H9 (cell line): ENCODE measurements at regions not wholly inside any gene's neighbourhood (a gene's known extent, or its start where the extent isn't known, plus 50 kb on each side); places are given as distances from the start of the nearest gene placed in this dataset.

ENCODE experiments used
- DNase-seq: peaks from one replicate; pipeline ENCODE4 v3.0.0-alpha.2; 2017
- H2AFZ ChIP-seq: one replicate; pipeline ENCODE4 v1.6.1; 2013; ENCODE audit warnings: mild to moderate bottlenecking, low read length, control low read depth, moderate library complexity
- H2AK5ac ChIP-seq: 2 replicates; pipeline ENCODE4 v1.6.1; 2013; ENCODE audit warnings: low read length, control low read depth, mixed read lengths; ENCODE audit not compliant: insufficient read length
- H2BK120ac ChIP-seq: one replicate; pipeline ENCODE4 v1.6.1; 2013; ENCODE audit warnings: low read depth, mild to moderate bottlenecking, low read length, control low read depth, inconsistent platforms; ENCODE audit not compliant: poor library complexity, severe bottlenecking
- H2BK12ac ChIP-seq: 2 replicates; pipeline ENCODE4 v1.6.1; 2013; ENCODE audit warnings: low read length, control low read depth, mixed read lengths, low read depth; ENCODE audit not compliant: insufficient read length
- H2BK15ac ChIP-seq: 2 replicates; pipeline ENCODE4 v1.6.1; 2013; ENCODE audit warnings: low read depth, low read length, control low read depth
- H2BK20ac ChIP-seq: one replicate; pipeline ENCODE4 v1.6.1; 2013; ENCODE audit warnings: low read depth, mild to moderate bottlenecking, low read length, control low read depth, inconsistent platforms; ENCODE audit not compliant: poor library complexity, severe bottlenecking
- H2BK5ac ChIP-seq: 2 replicates; pipeline ENCODE4 v1.6.1; 2013; ENCODE audit warnings: low read length, control low read depth, mixed read lengths; ENCODE audit not compliant: insufficient read length
- H3K14ac ChIP-seq: 2 replicates; pipeline ENCODE4 v1.6.1; 2013; ENCODE audit warnings: low read length, control low read depth; ENCODE audit not compliant: insufficient read depth
- H3K18ac ChIP-seq: 2 replicates; pipeline ENCODE4 v1.6.1; 2013; ENCODE audit warnings: low read depth, mild to moderate bottlenecking, mixed read lengths, low read length, control low read depth; ENCODE audit not compliant: insufficient read length
- H3K23ac ChIP-seq: 2 replicates; pipeline ENCODE4 v1.6.1; 2013; ENCODE audit warnings: low read length, control low read depth, mixed read lengths, low read depth; ENCODE audit not compliant: insufficient read length
- H3K23me2 ChIP-seq: 2 replicates; pipeline ENCODE4 v1.6.1; 2013; ENCODE audit warnings: low read depth, mild to moderate bottlenecking, mixed read lengths, low read length, control low read depth; ENCODE audit not compliant: insufficient read length, poor library complexity, severe bottlenecking
- H3K27ac ChIP-seq: 2 replicates; pipeline ENCODE4 v1.5.1; 2013; ENCODE audit warnings: low read length, control low read depth, mixed read lengths, low read depth; ENCODE audit not compliant: insufficient read length
- H3K27me3 ChIP-seq: 2 replicates; pipeline ENCODE4 v1.6.1; 2013; ENCODE audit warnings: low read length, control low read depth, inconsistent platforms; ENCODE audit not compliant: insufficient read depth
- H3K4ac ChIP-seq: 2 replicates; pipeline ENCODE4 v1.6.1; 2013; ENCODE audit warnings: low read depth, mild to moderate bottlenecking, control low read depth, inconsistent platforms, low read length, moderate library complexity
- H3K4me1 ChIP-seq: 2 replicates; pipeline ENCODE4 v1.6.1; 2013; ENCODE audit warnings: low read length, control low read depth, inconsistent platforms; ENCODE audit not compliant: insufficient read depth
- H3K4me2 ChIP-seq: 2 replicates; pipeline ENCODE4 v1.6.1; 2013; ENCODE audit warnings: low read length, control low read depth, mixed read lengths; ENCODE audit not compliant: insufficient read length, insufficient read depth
- H3K56ac ChIP-seq: 2 replicates; pipeline ENCODE4 v1.6.1; 2013; ENCODE audit warnings: low read depth, mild to moderate bottlenecking, mixed read lengths, low read length, control low read depth; ENCODE audit not compliant: insufficient read length
- H3K79me1 ChIP-seq: 2 replicates; pipeline ENCODE4 v1.6.1; 2013; ENCODE audit warnings: low read depth, mild to moderate bottlenecking, moderate library complexity, low read length, control low read depth, inconsistent platforms; ENCODE audit not compliant: insufficient read depth, poor library complexity, severe bottlenecking
- H3K79me2 ChIP-seq: 2 replicates; pipeline ENCODE4 v1.6.1; 2013; ENCODE audit warnings: low read length, control low read depth, inconsistent platforms; ENCODE audit not compliant: insufficient read depth
- H3K9ac ChIP-seq: 2 replicates; pipeline ENCODE4 v1.6.1; 2013; ENCODE audit warnings: low read length, control low read depth, mixed read lengths; ENCODE audit not compliant: insufficient read length; ENCODE audit errors: extremely low read depth
- H3K9me3 ChIP-seq: one replicate; pipeline ENCODE4 v1.6.1; 2013; ENCODE audit warnings: low read depth, low read length, inconsistent platforms; ENCODE audit not compliant: control insufficient read depth
- H3T11ph ChIP-seq: one replicate; pipeline ENCODE4 v1.6.1; 2013; ENCODE audit warnings: mild to moderate bottlenecking, low read length, control low read depth, inconsistent platforms
- H4K20me1 ChIP-seq: one replicate; pipeline ENCODE4 v1.6.1; 2013; ENCODE audit not compliant: control insufficient read depth, insufficient read length, insufficient read depth
- H4K5ac ChIP-seq: 2 replicates; pipeline ENCODE4 v1.6.1; 2013; ENCODE audit warnings: low read depth, mild to moderate bottlenecking, mixed read lengths, low read length, control low read depth; ENCODE audit not compliant: insufficient read length
- H4K8ac ChIP-seq: replicated peaks from 2 replicates; pipeline ENCODE4 v1.6.1; 2013; ENCODE audit warnings: low read length, control low read depth, mixed read lengths, low read depth; ENCODE audit not compliant: insufficient read length
- H4K91ac ChIP-seq: 2 replicates; pipeline ENCODE4 v1.6.1; 2013; ENCODE audit warnings: low read depth, mild to moderate bottlenecking, moderate library complexity, mixed read lengths, low read length, control low read depth; ENCODE audit not compliant: insufficient read length
- H3K27ac Mint-ChIP-seq, 3 experiments: 2 replicates in 2 of 3; 3 replicates in 1 of 3; pipeline ENCODE4 v1.8.0; 2020 to 2021; ENCODE audit warnings: mixed read lengths in 3 of 3, mild to moderate bottlenecking in 1 of 3, moderate library complexity in 1 of 3
- H3K27me3 Mint-ChIP-seq: 2 replicates; pipeline ENCODE4 v1.8.0; 2021; ENCODE audit warnings: low read depth, mild to moderate bottlenecking, moderate library complexity, mixed read lengths
- H3K36me3 Mint-ChIP-seq, 3 experiments: 2 replicates in 2 of 3; 3 replicates in 1 of 3; pipeline ENCODE4 v1.8.0; 2020 to 2021; ENCODE audit warnings: low read depth in 3 of 3, mixed read lengths in 3 of 3; ENCODE audit not compliant: insufficient read depth in 1 of 3
- H3K4me1 Mint-ChIP-seq, 2 experiments: 2 replicates each; pipeline ENCODE4 v1.8.0; 2020; ENCODE audit warnings: mixed read lengths in 2 of 2
- H3K4me3 Mint-ChIP-seq, 2 experiments: 2 replicates in 1 of 2; 3 replicates in 1 of 2; pipeline ENCODE4 v1.8.0; 2020 to 2021; ENCODE audit warnings: mild to moderate bottlenecking in 2 of 2, mixed read lengths in 2 of 2, moderate library complexity in 1 of 2
- H3K9me3 Mint-ChIP-seq, 2 experiments: 2 replicates in 1 of 2; 3 replicates in 1 of 2; pipeline ENCODE4 v1.8.0; 2020; ENCODE audit warnings: mild to moderate bottlenecking in 2 of 2, mixed read lengths in 2 of 2, moderate library complexity in 1 of 2
- CTCF ChIP-seq: fragments of 200-600 bp; sonication (generic); conservative IDR thresholded peaks from 3 replicates; pipeline ENCODE4 v1.8.0; 2021; ENCODE audit warnings: antibody characterized with exemption, mild to moderate bottlenecking
- WGBS: extraction: QIAGEN DNeasy Blood & Tissue Kit; methylation state at CpG from one replicate; pipeline ENCODE4 v1.1.7; 2013; ENCODE audit warnings: missing lambda C conversion rate, low lambda C conversion rate, mixed read lengths; ENCODE audit not compliant: insufficient read length; ENCODE audit errors: extremely low coverage; 5-methylcytosine and 5-hydroxymethylcytosine counted together

DNA sequence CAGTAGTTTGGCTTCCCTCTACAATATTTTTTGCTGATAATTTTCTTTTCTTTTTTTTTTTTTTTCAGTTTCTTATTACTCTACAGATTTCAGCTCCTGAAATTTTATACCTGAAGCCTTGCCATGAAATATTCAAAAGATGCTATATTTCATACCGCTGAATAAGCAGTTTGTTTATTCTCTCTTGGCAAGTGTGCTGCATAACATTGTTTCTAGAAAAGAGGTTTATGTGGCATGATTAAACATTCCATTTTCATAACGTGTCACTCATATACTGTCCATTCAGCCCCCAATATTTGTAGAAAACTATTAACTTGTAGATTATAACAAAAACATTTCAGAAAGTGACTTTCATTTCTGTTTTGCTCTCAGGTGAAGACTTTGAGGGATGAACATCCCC, 174.4 kb upstream of the NOX3 start:
- Histone ChIP-seq H4K91ac (no peak overlapping the region), H3K23me2 (no peaks in the 10 kb centered on the region), H3K79me2 (no peaks in the 10 kb centered on the region), H2BK5ac (no peak overlapping the region), H3K79me1 (no peaks in the 10 kb centered on the region), H2BK12ac (no peak overlapping the region), H3K4ac (no peak overlapping the region), H2BK120ac (no peak overlapping the region), H3K56ac (no peak overlapping the region), H3K9me3 (no peaks in the 10 kb centered on the region), H4K20me1 (no peaks in the 10 kb centered on the region), H3K9ac (no peak overlapping the region), H4K8ac (no peak overlapping the region), H3K4me2 (no peak overlapping the region), H3K4me1 (no peaks in the 10 kb centered on the region), H3K27me3 (no peaks in the 10 kb centered on the region; the same call in 1 of the 2 replicates), H3K18ac (no peak overlapping the region), H3K23ac (no peak overlapping the region), H2BK15ac (no peak overlapping the region), H3T11ph (no peak overlapping the region), H3K27ac (no peak overlapping the region), H4K5ac (no peak overlapping the region), H2BK20ac (no peak overlapping the region), H2AFZ (no peak overlapping the region), H3K14ac (no peak overlapping the region), H2AK5ac (no peak overlapping the region)
- no peak overlapping the region for H3K4me3 Mint-ChIP-seq
- TF ChIP-seq CTCF, result no peak
- H3K27me3 Mint-ChIP-seq, result peaks cover 2% of the 10 kb centered on the region; the same call in 1 of the 2 replicates
- no peak overlapping the region for H3K27ac Mint-ChIP-seq
- peaks cover 24 to 34% of the 10 kb centered on the region in 2 experiments for H3K4me1 Mint-ChIP-seq
- no peak for DNase-seq
- peaks cover 3 to 5% (median 4%) of the 10 kb centered on the region in 3 experiments; a peak in 5 of 7 replicates for H3K36me3 Mint-ChIP-seq
- no CpG with 5 or more reads among the region's 2 CpGs for WGBS
- H3K9me3 Mint-ChIP-seq, result no peaks in the 10 kb centered on the region; a peak in 1 of 5 replicates
